Skeletal muscle cell (primary cell): ENCODE measurements at regions not wholly inside any gene's neighbourhood (a gene's known extent, or its start where the extent isn't known, plus 50 kb on each side); places are given as distances from the start of the nearest gene placed in this dataset.
"Not testable (repeated sequence)": the region's sequence is repeated elsewhere in the genome, so short reads cannot be mapped to it uniquely, and the experiment has no call there.

Experiments
- DNase-seq: peaks from one replicate; pipeline ENCODE4 v3.0.0-alpha.2; 2010; ENCODE audit warnings: low read depth
- H3K4me3 ChIP-seq: 2 replicates; pipeline ENCODE4 v1.5.1; 2011; ENCODE audit warnings: low read depth, mild to moderate bottlenecking, control low read depth, low read length, moderate library complexity

DNA sequence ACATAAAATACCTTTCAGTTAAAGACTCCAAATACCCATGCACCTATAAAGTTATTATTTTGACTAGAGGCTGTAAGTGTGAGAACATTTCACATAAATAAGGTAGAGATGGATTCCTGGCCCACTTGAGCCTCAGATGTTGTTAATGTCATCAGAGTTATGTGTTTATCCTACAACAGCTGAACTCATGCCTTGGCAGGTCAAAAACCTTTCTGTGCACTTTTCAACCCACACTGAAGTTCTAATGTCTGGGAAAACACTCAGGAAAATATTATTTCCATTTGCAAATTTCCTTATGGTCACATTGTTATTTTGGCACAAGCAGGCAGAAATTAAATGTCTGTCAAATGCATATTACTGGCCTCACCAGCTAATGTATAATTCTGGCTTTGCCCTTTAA, 209.2 kb downstream of the LNPK start:
- DNase-seq = no peak
- H3K4me3 ChIP-seq = no peak overlapping the region

DNA sequence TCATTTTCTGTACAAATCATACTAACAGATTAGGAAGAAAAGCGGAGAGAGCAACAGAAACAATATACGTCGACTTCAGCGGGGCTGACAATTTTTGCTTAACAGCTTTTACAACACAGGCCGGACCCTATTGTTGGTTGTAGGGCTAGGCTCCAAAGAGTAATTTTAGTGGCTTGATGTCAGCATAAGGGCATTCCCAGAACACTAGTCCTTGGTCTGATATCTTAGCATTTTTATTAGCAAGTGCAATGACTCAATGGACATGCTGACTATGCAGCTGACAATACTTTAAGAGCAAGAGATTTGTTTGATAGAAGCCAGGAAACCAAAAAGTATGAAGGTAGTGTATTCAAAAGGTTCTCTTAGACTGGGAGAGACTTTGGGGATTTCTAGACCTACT, 209.9 kb downstream of the LNPK start:
- H3K4me3 ChIP-seq = no peak overlapping the region
- DNase-seq = no peak

DNA sequence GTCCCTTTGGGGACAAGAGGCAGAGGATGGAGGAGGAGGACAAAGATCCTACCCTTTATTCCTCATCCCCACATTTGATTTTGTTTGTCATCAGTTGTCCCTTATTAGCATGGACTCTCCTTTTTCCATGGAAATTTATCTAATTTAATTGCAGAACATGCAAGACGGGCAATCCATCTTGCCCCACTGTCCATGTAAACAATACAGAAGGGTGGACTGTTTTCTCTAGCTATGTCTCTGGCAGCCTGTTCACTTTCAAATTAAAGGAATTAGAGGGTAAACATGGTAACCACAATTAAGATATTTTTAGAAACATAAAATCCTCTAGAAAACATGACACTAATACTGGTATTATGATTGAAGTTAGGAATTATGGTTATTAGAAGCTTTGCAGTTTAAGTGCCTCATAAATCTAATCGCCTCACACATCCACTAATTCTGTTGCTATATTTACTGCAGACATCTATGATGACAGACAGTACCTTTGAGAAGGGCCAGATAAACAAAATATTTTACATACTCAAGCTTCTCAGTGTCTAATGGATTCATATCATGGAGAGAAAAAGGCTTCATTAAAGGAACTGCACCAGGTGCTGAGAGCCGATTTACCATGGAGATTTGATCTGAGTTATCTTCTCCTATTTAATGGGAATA, 215.5 kb downstream of the LNPK start:
- DNase-seq = no peak
- no peak overlapping the region for H3K4me3 ChIP-seq

DNA sequence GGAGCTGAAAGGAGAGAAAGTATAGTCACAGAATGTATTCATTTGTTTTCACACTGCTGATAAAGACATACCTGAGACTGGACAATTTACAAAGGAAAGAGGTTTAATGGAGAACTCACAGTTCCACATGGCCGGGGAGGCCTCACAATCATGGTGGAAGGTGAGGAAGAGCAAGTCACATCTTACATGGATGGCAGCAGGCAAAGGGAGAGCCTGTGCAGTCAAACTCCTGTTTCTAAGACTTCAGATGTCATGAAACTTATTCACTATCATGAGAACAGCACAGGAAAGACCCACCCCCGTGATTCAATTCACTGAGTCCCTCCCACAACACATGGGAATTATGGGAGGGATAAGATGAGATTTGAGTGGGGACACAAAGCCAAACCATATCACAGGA, 224.7 kb downstream of the LNPK start:
- H3K4me3 ChIP-seq = not testable (repeated sequence)

DNA sequence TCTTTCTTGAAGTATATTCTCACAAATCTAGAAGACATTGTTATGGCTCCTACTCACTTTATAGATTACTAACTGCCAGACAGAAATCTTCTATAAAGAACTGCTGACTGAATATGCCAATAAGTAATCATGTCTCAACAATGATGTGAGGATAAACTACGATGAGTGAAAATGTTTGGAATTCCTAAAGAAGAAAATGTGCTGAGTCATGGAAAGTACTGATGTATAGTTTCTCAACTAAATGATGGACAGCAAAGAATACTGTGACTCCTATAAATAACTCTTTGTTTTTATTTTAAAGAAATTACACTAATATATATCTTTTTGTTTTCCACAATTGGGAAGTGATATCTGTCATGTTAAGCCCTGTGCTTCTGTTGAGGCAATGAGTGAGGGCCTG, 232.9 kb downstream of the LNPK start:
- H3K4me3 ChIP-seq = no peak overlapping the region
- no peak for DNase-seq

More for the DNA sequence above, 224.7 kb downstream of the LNPK start:
- not testable (repeated sequence) for DNase-seq

DNA sequence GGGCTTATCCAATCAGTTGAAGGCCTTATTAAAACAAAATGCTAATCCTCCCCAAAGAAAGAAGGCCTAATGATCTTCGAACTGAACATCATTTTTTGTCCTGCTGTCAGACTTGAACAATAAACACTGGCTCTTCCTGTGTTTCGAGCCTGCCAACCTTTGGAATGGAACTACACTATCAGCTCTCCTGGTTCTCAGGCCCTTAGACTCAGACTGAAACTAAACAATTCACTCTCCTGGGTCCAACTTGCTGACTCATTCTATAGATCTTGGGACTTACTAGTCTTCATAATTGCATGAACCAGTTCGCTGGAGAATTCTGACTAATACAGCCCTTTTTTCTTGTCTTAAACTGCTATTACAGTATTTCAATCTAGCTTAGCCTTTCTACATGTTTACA, 235.2 kb downstream of the LNPK start:
- H3K4me3 ChIP-seq = no peak overlapping the region
- no peak for DNase-seq

DNA sequence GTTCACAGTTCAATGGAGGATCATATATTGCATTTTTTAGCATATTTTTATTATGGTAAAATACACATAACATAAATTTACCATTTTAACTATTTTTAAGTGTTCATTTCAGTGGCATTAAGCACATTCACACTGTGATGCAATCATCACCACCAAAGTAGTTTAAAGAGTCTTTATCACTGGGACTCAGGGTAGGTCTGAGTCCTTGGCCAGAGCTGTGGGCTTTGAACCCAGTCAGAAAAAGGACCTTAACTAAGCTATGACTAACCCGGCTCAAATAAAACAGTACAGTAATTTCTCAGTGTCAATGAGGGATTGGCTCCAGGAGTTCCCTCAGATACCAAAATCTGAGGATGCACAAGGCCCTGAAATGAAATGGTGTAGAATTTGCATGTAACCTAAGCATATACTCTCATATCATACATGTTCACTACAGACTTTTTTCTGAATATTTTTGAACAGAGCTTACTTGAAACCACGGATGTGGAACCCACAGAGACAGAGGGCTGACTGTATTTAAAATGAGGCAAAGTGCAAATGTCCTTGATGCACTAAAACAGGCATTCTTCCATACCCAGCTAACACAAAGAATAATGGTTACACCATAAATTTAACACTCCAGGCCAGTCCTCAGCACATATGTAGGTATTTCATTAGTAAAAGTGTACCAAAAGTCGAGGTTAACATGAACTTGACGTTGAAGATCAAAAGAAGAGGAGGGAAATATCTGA, 246.2 kb downstream of the LNPK start:
- H3K4me3 ChIP-seq = no peak overlapping the region

DNA sequence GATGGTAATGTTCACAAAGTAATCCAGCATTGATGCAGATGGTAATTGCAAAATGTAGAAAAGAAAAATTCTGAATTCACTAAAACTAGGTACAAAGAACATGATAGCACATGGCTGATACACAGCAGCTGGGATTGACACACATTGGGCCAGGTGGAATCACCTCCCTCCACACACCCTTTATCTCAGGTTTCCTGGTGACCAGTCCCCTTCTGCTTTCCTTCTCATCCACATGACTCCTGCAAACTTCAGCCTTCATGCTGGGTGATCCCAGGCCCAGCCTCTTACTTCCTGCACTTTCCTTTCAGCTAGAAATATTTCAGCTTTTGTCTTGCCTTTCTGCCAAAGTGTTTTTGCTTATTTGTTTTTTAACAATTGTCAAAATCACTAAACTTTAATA, 246.9 kb downstream of the LNPK start:
- H3K4me3 ChIP-seq = no peak overlapping the region
- no peak for DNase-seq

More for the DNA sequence above, 246.2 kb downstream of the LNPK start:
- DNase-seq = no peak

DNA sequence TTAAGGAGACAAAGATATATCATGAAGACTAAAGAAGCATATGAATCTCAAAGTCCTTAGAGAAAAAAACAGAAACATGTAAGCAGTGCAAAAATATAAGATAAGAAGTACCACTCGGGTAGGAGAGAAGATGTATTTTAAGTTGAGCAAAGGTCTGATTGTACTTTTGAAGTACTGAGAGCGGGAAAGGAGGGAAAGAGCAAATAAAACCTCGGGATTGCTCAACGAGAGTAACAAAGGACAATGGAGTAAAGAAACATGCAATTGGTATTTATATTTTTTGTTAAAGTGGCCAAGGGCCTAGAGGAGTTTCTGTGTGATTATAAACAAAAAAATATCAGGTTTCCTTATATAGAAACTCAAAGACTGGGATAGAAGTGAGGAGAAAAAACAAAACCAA, 251.9 kb downstream of the LNPK start:
- DNase-seq = no peak

DNA sequence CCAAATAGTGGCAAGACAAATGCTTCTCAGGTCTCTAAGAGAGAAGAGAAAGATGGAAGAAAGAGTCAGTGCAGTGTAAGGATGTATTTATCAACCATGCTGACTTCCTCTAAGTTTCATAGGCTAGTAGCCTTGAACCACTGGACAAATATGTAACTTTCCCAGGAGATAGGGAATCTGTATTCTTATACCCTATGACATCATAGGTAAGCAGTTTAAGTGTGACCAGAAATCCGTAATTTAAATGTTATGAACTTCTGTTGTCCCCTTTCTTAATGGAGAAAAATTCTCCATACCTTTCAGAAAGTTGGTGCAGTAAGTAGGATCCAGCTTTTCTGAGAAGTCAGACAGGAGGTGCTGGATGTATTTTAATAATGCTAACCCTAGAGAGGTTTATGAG, 256.2 kb downstream of the LNPK start:
- DNase-seq = no peak
- no peak overlapping the region for H3K4me3 ChIP-seq

More for the DNA sequence above, 251.9 kb downstream of the LNPK start:
- no peak overlapping the region for H3K4me3 ChIP-seq

DNA sequence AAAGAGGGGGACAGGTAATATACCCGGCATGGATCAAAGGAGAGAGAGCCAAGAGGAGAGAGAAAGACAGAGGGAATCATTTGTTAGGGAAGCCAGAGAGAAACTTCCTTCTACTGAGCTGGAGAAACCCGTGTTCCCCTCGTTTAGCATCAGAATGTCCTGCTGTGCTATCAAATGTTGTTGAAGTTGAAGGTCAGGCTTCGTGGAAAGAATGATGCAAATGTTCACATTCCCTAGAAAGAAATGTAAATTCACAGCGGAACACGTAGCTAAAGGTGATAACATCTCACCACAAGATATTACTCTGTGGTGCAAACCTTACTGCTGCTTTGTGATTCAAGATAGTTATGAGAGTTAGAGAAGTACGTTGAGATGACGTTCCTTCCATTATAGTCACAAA, 258.1 kb downstream of the LNPK start:
- no peak overlapping the region for H3K4me3 ChIP-seq
- DNase-seq = no peak

DNA sequence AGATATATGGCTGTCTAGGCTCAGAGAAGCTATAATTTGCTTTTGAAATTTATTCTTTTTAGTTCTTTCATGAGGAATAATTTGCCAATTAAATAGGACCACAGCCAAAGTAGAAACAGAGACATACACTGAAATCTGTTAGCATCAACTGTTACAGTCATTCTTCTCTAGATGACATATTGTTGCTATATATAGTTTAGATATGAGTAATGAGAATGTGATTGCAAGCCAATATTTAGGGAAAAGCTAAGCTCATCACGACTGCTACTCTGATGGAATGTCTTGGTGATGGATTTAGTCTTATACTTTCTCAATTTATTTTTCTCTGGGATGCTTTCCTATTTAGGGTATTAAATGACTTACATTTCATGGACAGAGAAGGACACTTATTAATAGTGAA, 259.1 kb downstream of the LNPK start:
- no peak for DNase-seq
- H3K4me3 ChIP-seq = no peak overlapping the region

DNA sequence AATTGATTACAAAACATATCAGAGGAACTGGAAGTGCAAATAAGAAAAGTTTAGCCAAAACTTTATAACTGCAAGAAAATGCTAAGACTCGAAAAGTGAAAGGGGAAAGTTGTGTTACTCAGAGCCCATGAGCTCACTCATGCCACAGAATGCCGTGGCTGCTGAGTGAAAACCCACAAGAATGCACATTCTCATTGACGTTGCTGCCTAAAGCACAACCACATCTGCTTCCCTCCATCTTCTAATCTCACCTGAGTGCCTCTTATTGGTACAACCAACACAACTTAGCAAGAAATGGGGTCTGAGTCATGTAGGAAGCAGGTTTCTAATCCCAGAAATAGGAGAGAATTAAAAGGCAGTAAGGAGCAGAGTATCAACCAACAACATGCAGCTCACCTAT, 259.7 kb downstream of the LNPK start:
- peak; percentile 64 for DNase-seq
- H3K4me3 ChIP-seq = no peak overlapping the region

DNA sequence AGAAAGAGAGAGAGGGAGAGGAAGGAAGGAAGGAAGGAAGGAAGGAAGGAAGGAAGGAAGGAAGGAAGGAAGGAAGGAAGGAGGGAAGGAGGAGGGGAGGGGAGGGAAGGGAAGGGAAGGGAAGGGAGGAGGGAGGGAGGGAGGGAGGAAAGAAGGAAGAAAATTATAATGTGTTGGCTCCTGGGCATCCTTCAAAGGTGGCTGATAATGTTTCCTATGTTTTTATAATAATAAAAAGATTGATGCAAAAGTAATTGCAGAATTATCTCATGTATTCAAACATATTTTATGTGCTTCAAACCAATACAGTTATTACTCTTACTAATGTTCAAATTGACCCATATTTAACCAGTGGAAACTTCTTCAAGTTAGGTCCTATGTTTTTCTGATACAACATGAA, 260.9 kb downstream of the LNPK start:
- DNase-seq = no peak
- H3K4me3 ChIP-seq = no peak overlapping the region

DNA sequence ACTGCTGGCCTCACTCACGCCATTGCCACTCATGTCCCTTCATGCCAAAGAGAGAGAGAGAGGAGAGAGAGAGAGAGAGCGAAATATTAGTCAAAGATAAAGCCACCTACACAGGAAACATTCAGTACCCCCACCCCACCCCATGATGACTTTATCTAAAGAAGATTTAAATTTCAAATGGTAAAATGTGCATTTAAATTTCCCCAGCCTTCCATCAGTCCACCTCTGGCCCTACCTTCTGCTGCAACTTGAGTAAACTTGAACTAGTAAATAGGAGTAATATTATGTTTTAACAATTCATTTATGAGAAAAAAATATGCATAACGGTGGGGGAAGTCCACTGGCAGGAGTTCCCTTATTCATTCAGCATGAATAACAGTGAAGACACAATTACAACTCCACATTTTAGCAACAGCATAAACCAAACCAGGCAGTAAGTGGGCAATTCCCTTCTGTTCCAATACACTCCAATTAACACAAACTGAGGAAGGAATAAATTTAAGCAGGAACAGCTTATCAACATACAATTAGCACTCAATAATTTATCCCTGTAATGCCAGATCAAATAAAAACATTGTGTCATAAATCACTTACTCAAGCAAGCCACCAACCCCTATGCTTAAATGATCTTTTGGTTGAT, 264.2 kb downstream of the LNPK start:
- no peak overlapping the region for H3K4me3 ChIP-seq
- DNase-seq = no peak

DNA sequence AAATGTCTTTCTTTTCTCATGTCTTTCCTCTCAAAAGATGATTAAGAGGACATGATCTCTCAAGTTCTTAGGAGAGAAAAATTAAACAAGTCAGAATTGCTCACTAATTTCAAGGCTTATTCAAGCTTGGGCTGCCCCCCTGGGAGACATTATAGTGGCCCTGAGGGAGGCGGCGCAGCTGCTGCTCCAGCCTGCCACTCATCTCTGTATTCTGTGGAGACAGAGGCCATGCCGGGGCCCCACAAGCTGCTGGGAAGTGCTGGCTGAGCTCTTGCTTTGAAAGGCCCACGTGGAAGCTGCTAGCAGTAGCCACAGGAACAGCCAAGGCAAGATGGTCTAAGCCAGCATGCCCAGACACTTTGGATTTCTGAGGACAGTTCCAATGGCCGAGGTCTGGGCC, 267.4 kb downstream of the LNPK start:
- DNase-seq = no peak
- H3K4me3 ChIP-seq = no peak overlapping the region

DNA sequence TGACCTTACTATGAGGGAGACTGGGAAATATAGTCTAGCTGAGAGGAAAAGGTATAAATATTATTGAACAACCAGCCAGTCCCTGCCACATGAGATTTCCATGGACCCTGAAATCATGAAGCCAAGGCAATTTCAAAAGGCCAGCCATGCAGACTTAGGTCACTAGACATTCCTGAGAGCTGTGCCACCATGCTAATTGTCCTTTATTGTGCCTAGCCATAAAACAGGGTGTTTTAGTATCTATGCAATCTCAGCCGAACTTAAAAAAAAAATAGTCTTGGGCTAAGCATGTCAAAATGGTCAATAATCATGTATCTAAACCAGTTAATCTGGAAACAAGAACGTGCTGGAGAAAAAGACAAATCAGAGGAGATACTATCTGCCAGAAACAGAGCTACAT, 269.5 kb downstream of the LNPK start:
- no peak for DNase-seq
- no peak overlapping the region for H3K4me3 ChIP-seq

DNA sequence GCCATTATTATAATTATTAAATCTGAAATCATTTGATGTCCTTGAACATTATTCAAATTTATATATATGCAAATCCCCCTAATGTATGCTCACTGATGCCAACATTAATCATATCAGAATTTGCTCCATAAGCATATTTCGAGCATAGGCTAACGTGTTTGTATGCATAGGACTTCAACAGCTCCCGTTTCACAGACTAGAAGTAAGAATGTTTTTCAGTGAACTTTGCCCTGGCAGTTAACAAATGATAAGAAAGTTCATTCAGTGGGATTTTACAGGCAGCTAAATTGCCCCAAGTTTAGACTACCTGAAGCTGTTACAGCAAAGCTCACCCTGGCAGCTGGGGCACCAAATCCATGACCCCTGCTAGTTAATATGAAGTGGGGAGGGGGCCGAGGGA, 272.0 kb downstream of the LNPK start:
- DNase-seq = no peak
- H3K4me3 ChIP-seq = no peak overlapping the region

DNA sequence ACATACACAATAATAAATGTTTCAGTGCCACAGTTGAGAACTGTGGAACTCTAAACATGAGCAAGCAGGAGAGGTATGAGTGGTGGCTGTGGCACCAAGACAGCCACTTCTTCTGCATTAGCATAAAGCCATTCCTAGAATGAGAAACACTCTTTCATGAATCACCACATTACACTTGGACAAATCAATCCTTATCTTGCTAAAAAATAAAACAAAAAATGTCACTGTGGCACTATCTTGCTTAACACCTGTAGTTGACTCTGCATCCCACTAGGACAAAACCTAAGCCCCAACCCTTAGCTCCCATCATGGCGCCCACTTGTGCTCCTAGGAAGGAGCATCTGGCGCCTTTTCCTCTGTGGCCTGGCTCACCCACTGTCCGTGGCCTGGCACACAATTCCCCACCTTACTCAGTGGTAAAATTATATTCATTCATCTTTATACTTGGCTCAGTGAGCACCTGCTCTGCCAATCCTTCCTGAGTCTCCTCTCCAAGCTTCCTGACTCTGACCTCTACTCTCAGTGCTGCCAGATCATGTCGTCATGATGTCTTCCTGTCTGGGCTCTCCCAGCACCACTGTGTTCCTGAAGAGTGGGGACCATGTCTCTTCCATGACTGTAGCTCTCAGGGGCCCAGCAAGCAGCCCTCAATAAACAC, 272.9 kb downstream of the LNPK start:
- DNase-seq = no peak
- no peak overlapping the region for H3K4me3 ChIP-seq

DNA sequence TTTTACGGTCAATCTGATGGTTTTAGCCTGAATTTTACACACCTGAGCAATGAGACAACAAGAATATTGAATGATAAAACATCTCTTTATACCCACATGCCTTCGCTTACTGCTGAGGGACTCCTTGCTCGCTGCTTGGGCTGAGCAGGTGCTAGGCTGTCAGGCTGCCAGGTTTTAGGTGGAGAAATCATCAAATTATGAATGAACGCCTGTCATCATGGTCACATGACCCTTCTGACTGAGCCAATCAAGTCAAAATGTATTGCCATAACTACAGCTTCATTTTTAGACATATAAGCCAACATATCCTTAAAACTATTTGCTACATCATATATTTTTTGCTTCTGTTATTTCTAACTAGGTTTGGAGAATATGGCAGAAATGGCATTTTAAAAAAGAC, 274.0 kb downstream of the LNPK start:
- H3K4me3 ChIP-seq = no peak overlapping the region
- DNase-seq = no peak
